B cell (primary cell): ENCODE measurements at regions not wholly inside any gene's neighbourhood (a gene's known extent, or its start where the extent isn't known, plus 50 kb on each side); places are given as distances from the start of the nearest gene placed in this dataset.

Experiments
- ATAC-seq: fragments of 200-7000 bp; cut with Tn5 transposase; one replicate; pipeline ENCODE4 v1.10.0; 2021; ENCODE audit warnings: low read depth, mild to moderate bottlenecking, moderate number of reproducible peaks, moderate library complexity
- CTCF ChIA-PET: fragments of 350-600 bp; sonication (Branson Sonifier 250); formaldehyde crosslinking; loops from one replicate; lab custom pipeline; 2021; ENCODE audit warnings: antibody characterized with exemption, inconsistent platforms; lab: Charles Lee
- POLR2A ChIA-PET: fragments of 350-600 bp; sonication (Branson Sonifier 250); formaldehyde crosslinking; loops from one replicate; lab custom pipeline; 2021; ENCODE audit warnings: antibody characterized with exemption; lab: Charles Lee
- DNase-seq: peaks from one replicate; pipeline ENCODE4 v3.0.0; 2013
- H2AFZ ChIP-seq: 2 replicates; pipeline ENCODE4 v1.6.1; 2012; ENCODE audit warnings: mild to moderate bottlenecking, low read depth, low read length; ENCODE audit not compliant: insufficient read depth, poor library complexity, severe bottlenecking
- H3K27ac ChIP-seq, 2 donors: 1 replicate in 1 of 2; 2 replicates in 1 of 2; pipeline ENCODE4 v1.5.1; 2012 to 2013; ENCODE audit warnings: low read length in 2 of 2, mild to moderate bottlenecking in 2 of 2, moderate library complexity in 1 of 2
- H3K27me3 ChIP-seq, 4 experiments: fragments of 200-600 bp in 1 of 4; sonication (generic) in 1 of 4; replicated peaks in 1 of 4; 1 replicate in 2 of 4; 2 replicates in 2 of 4; pipeline versions ENCODE4 v1.6.1 to v1.7.0; 2013 to 2016; ENCODE audit warnings: low read length in 3 of 4, mild to moderate bottlenecking in 2 of 4, mixed read lengths in 1 of 4, moderate library complexity in 1 of 4; ENCODE audit not compliant: insufficient read depth in 4 of 4, control insufficient read depth in 3 of 4; ENCODE audit errors: control extremely low read depth in 1 of 4
- H3K36me3 ChIP-seq, 2 experiments: replicated peaks in 1 of 2; 1 replicate in 1 of 2; 2 replicates in 1 of 2; pipeline versions ENCODE4 v1.6.1 to v1.7.1; 2013; ENCODE audit warnings: low read length in 1 of 2; ENCODE audit not compliant: insufficient read depth in 2 of 2, control insufficient read depth in 1 of 2; ENCODE audit errors: control extremely low read depth in 1 of 2, extremely low read depth in 1 of 2
- H3K4me1 ChIP-seq, 2 donors: fragments of 200-600 bp in 1 of 2; sonication (generic) in 1 of 2; 1 replicate in 1 of 2; 2 replicates in 1 of 2; pipeline versions ENCODE4 v1.5.1 to v1.6.1; 2013 to 2017; ENCODE audit warnings: low read length in 2 of 2; ENCODE audit not compliant: control insufficient read depth in 2 of 2, insufficient read depth in 2 of 2
- H3K4me2 ChIP-seq: replicated peaks from 2 replicates; pipeline ENCODE3; 2012; ENCODE audit warnings: mild to moderate bottlenecking, low read depth, low read length; ENCODE audit not compliant: poor library complexity, severe bottlenecking
- H3K4me3 ChIP-seq, 5 experiments: fragments of 200-600 bp in 1 of 5; sonication (generic) in 1 of 5; 1 replicate in 3 of 5; 2 replicates in 2 of 5; pipeline versions ENCODE4 v1.5.1 to v1.7.0; 2011 to 2016; ENCODE audit warnings: low read length in 4 of 5, mild to moderate bottlenecking in 4 of 5, low read depth in 2 of 5, control low read depth in 1 of 5, moderate library complexity in 1 of 5; ENCODE audit not compliant: insufficient read depth in 1 of 5; ENCODE audit errors: control extremely low read depth in 1 of 5, extremely low read depth in 1 of 5
- H3K79me2 ChIP-seq: fragments of 200-600 bp; sonication (generic); one replicate; pipeline ENCODE4 v1.6.0; 2016; ENCODE audit warnings: low read length; ENCODE audit not compliant: control insufficient read depth, insufficient read depth
- H3K9ac ChIP-seq: fragments of 200-600 bp; sonication (generic); 2 replicates; pipeline ENCODE4 v1.6.1; 2017; ENCODE audit warnings: mild to moderate bottlenecking, low read length, moderate library complexity
- H3K9me3 ChIP-seq, 3 donors: one replicate each; pipeline versions ENCODE4 v1.6.1 to v1.7.1; 2013; ENCODE audit warnings: low read length in 2 of 3; ENCODE audit not compliant: control insufficient read depth in 2 of 3, insufficient read depth in 1 of 3; ENCODE audit errors: control extremely low read depth in 1 of 3
- H4K20me1 ChIP-seq: 2 replicates; pipeline ENCODE4 v1.6.0; 2012; ENCODE audit warnings: mild to moderate bottlenecking, low read length; ENCODE audit not compliant: insufficient read depth, control insufficient read depth, poor library complexity, severe bottlenecking
- H3K27ac Mint-ChIP-seq: one replicate; pipeline ENCODE4 v1.8.0; 2021; ENCODE audit warnings: mixed read lengths
- H3K27me3 Mint-ChIP-seq: one replicate; pipeline ENCODE4 v1.8.0; 2021; ENCODE audit warnings: mixed read lengths
- H3K4me1 Mint-ChIP-seq: one replicate; pipeline ENCODE4 v1.8.0; 2021; ENCODE audit warnings: mixed read lengths
- H3K4me3 Mint-ChIP-seq: one replicate; pipeline ENCODE4 v1.8.0; 2021; ENCODE audit warnings: mixed read lengths
- H3K9me3 Mint-ChIP-seq: one replicate; pipeline ENCODE4 v1.8.0; 2022; ENCODE audit warnings: mixed read lengths; ENCODE audit not compliant: insufficient read depth
- EZH2 ChIP-seq: IDR thresholded peaks from 2 replicates; pipeline ENCODE4 v1.6.1; 2012; ENCODE audit warnings: borderline replicate concordance, low read depth, mild to moderate bottlenecking, moderate library complexity, low read length; ENCODE audit not compliant: insufficient read depth, poor library complexity, severe bottlenecking
- WGBS: methylation state at CpG from one replicate; pipeline ENCODE4 v1.1.5; 2013; ENCODE audit warnings: missing lambda C conversion rate; ENCODE audit not compliant: insufficient coverage; 5-methylcytosine and 5-hydroxymethylcytosine counted together
- intact Hi-C: fragments of 100-400 bp; cut with micrococcal nuclease; formaldehyde crosslinking; loops from one replicate; pipeline ENCODE4 v1.10.0; 2022
- TF ChIP-seq, protein P1 (sequence below): fragments of 200-600 bp; IDR thresholded peaks from one replicate; pipeline ENCODE4 v1.8.0; 2022; ENCODE audit warnings: antibody characterized with exemption, mild to moderate bottlenecking

DNA sequence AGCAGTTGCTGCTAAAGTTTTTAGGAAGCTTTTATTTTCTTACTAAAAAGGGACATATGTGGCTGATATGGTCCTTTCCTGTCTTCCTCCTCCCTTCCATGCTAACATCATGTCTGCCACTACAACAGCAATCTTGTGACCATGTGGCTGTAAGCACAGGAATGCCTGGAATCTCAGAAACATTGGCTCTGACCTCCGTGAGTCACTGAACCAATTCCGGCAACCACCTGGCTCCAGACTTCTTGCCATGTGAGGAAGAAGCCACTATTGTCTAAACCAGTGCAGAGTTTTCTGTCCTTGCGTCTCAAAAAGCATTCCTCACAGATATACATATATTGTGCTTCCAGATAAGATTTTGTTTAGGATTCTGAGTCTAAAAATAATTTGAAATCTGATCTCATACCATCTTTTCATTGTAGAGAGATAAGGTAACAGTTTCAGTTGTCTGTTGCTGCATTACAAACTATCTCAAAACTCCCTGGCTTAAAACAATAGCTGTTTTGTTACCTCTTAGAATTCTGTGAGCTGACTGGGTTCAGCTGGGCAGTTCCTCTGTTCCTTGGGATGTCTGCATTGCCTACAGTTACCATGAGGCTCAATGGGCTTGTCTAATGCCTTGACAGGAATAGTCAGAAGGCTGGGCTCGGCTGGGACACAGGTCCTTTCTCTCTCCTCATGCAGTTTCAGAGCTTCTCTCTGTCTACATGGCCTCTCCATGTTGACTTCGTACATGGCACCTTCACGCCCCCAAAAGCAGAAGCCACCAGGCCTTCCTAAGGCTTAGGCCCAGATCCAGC is 77.3 kb upstream of the MAGI1 start:
- H3K36me3 ChIP-seq: no peaks in the 10 kb centered on the region
- DNase-seq: no peak
- no peak overlapping the region for H3K27ac ChIP-seq
- ATAC-seq: no peak
- TF ChIP-seq EZH2: no peak
- TF ChIP-seq, protein P1, sequence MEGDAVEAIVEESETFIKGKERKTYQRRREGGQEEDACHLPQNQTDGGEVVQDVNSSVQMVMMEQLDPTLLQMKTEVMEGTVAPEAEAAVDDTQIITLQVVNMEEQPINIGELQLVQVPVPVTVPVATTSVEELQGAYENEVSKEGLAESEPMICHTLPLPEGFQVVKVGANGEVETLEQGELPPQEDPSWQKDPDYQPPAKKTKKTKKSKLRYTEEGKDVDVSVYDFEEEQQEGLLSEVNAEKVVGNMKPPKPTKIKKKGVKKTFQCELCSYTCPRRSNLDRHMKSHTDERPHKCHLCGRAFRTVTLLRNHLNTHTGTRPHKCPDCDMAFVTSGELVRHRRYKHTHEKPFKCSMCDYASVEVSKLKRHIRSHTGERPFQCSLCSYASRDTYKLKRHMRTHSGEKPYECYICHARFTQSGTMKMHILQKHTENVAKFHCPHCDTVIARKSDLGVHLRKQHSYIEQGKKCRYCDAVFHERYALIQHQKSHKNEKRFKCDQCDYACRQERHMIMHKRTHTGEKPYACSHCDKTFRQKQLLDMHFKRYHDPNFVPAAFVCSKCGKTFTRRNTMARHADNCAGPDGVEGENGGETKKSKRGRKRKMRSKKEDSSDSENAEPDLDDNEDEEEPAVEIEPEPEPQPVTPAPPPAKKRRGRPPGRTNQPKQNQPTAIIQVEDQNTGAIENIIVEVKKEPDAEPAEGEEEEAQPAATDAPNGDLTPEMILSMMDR: no peak
- peaks cover 0 to 3% (median 0%) of the 10 kb centered on the region in 4 experiments for H3K27me3 ChIP-seq
- no peak overlapping the region for H3K4me3 Mint-ChIP-seq
- no peak overlapping the region for H3K9ac ChIP-seq
- H3K79me2 ChIP-seq: no peaks in the 10 kb centered on the region
- POLR2A ChIA-PET: no interaction called here
- no peak overlapping the region for H3K4me3 ChIP-seq
- no peaks in the 10 kb centered on the region for H3K9me3 Mint-ChIP-seq
- WGBS: 83% methylated on average over 1 of the region's 6 CpGs
- intact Hi-C loops: no loop called here
- H3K9me3 ChIP-seq: no peaks in the 10 kb centered on the region
- H3K4me1 Mint-ChIP-seq: no peaks in the 10 kb centered on the region
- no peaks in the 10 kb centered on the region for H3K27me3 Mint-ChIP-seq
- H4K20me1 ChIP-seq: no peaks in the 10 kb centered on the region
- no peak overlapping the region for H3K27ac Mint-ChIP-seq
- H2AFZ ChIP-seq: no peak overlapping the region
- H3K4me2 ChIP-seq: no peak overlapping the region
- CTCF ChIA-PET: interaction anchor here (0.7 kb wide), 1 partner anchor 49 kb away, joined by 3 read pairs; no protein-coding TSS in a partner anchor
- no peaks in the 10 kb centered on the region for H3K4me1 ChIP-seq

DNA sequence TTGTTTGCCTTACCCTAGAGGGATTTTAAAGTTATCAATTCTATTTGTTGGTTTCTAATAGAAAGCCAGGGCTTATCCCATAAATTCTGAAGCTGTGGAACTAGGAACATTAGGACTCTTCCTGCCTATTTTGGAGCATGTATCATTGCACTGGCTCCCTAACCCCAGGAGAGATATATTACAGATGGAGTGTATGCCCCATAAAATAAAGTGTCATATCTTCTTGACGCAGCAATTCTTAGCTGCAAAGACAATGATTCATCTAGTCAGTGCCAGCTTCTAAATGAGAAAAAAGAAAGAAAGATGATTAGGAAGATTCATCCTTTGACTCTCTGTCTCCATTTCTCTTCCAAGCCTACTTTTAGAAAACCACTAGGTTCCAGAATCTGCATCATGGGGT is 74.8 kb upstream of the MAGI1 start:
- H3K9me3 Mint-ChIP-seq: no peaks in the 10 kb centered on the region
- ChIA-PET CTCF (no interaction called here), POLR2A (no interaction called here)
- H4K20me1 ChIP-seq: no peaks in the 10 kb centered on the region
- TF ChIP-seq EZH2: no peak
- TF ChIP-seq, protein P1: no peak
- no peak overlapping the region for H3K4me3 Mint-ChIP-seq
- no peaks in the 10 kb centered on the region for H3K4me1 Mint-ChIP-seq
- no peaks in the 10 kb centered on the region for H3K9me3 ChIP-seq
- no peak for ATAC-seq
- H3K79me2 ChIP-seq: no peaks in the 10 kb centered on the region
- no peak overlapping the region for H3K27ac Mint-ChIP-seq
- no peaks in the 10 kb centered on the region for H3K36me3 ChIP-seq
- H2AFZ ChIP-seq: no peak overlapping the region
- H3K27ac ChIP-seq: no peak overlapping the region
- H3K27me3 Mint-ChIP-seq: peaks cover 6% of the 10 kb centered on the region
- DNase-seq: no peak
- H3K27me3 ChIP-seq: peaks cover 0 to 2% (median 0%) of the 10 kb centered on the region in 4 experiments
- H3K9ac ChIP-seq: no peak overlapping the region
- no peak overlapping the region for H3K4me3 ChIP-seq
- H3K4me2 ChIP-seq: no peak overlapping the region
- intact Hi-C loops: no loop called here
- WGBS: no CpG with 5 or more reads among the region's 1 CpG
- H3K4me1 ChIP-seq: no peaks in the 10 kb centered on the region
